GM18909 (cell line): ENCODE measurements at regions not wholly inside any gene's neighbourhood (a gene's known extent, or its start where the extent isn't known, plus 50 kb on each side); places are given as distances from the start of the nearest gene placed in this dataset.

ENCODE experiments used
- ATAC-seq: cut with Tn5 transposase; IDR thresholded peaks from one replicate; pipeline ENCODE4 v1.9.1; 2021; ENCODE audit warnings: mild to moderate bottlenecking; ENCODE audit not compliant: unreplicated experiment, poor library complexity

DNA sequence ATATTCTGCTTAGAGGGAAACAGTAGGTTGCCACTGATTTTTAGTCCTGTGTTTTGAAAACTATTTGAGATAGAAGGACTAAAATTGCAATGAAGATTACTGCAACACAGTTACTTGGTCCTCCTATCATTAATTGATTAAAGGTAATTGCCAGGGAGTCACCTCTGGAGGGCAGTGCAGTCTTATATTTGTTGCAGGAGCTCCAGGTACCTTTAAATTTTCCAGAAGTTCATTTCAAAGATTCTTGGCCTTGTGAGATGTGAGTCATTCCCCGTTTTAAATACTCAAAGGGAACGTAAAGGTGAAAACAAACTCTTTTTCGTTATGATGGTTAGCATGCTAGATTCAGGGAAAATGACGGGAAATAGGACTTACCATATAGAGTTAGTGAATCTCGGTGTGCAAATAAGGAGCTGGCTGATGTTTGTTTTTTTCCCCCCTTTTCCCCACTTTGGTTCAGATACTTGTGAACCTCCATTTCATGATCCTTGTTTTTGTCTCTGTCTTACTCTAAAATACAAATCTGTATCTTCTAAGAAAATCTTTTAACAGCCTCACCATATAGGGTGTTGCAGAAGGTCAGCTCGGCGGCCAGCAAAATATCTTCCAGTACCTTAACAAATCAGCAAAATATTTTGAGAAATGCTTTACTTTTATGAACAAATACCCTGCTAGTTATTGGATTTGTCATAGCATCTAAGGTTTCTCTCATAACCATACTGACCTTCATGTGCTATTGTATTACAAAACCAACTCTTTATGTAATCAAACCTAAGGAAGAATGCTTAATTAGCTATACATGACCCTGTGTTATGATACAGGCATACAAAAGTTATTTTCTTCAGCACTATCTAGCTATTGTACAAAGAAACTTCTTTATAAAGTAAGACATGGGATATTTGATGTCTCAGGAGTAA lies 143.0 kb upstream of the HDAC9 start:
- ATAC-seq: peak; percentile 70

DNA sequence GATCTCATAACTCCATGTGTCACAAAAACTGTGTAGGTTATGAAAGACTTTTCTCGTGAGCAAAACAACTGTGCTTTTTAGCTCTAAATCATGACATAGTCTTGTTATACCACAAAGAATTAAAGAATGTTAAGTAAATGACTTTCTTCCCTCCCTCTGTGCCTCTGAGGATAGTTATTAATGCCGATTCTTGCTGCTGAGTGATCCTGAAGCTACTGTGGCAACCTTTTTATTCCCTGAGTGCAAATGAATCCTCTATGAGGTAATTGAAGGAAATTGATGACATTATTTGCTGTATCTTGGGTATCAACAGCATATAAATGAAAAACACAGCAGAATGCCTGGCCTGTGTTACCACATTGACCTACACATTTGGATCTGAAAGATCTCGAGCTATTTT lies 142.2 kb upstream of the HDAC9 start:
- no peak for ATAC-seq

DNA sequence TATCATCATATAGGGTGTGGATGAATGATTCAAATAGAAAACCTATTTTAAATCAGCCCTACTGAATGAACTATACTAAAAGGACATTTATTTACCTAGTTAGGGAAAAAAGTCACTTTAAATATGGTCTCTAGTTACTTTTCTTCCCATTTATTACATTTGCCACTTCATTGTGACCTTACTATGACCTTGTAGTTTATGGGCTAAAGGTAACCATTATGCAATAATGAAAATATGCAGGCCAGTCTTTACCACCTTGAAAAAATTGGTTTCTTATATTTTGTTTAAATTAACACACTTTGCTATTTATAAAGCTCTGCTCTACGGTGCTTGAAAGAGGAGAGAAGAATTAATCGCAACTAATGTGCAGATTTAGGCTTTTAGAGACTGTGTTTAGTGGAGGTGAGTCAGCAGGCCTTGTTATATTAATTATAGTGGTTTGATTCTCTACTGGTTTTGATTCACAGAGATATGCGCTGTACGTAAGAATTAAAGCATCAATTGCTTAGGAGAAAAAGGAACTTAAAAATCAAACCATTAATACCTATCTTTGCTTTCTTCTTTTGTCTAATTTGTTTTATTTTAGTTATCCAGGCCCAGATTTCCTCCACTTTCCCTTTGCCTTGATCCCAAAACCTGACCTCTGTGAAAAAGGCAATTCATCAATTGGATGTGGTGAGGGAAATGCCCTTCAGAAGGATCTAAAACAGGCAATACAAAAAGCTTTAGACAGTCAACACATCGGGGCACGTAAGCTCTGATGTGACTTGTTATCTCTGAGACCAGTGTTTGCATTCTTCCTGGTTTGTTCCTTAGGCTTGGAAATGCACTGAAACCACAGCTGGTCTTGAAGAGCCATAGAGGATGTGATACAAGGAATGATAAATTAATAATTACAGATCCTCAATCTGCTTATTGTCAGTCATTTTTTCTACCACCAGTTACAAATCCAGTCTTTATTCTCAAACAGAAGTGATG lies 141.2 kb upstream of the HDAC9 start:
- ATAC-seq: no peak

DNA sequence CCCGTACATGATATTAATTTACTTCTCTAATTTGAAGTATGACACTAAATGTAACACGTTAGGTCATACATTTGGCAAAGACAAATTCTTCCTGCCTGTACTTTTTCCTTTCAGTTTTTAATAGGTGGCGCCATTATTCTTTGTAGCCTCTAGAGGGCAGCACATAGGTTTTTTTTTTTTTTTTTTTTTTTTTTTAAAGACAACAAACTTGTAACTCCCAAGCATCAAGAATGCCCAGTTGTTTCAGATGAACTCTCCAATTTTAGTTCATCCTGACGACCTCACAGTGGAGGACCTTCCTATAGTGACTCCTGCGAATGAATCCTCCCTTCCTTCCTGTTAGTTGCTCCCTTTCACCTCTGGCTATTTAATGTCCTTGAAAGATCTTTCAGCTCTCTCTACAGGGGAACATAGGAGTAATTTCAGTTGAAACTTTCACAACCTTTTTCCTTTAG lies 139.3 kb upstream of the HDAC9 start:
- ATAC-seq: peak; percentile 45

DNA sequence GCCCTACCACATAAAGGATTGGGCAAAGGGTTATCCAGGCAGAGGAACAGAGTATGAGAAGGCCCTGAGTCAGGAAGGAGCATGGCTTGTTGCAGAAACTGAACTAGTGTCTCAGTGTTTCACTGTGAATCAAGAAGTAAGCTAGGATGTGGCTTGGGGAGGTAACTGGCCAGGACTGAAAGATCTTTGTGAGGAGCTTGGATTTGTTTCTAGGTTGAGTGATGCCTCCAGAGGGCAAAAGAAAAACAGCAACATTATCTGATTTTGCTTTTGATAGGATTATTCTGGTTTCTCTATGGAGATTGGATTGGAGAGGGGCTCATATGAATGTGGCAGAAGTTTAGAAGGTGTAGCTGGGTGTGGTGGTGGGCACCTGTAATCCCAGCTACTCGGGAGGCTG lies 137.9 kb upstream of the HDAC9 start:
- no peak for ATAC-seq

DNA sequence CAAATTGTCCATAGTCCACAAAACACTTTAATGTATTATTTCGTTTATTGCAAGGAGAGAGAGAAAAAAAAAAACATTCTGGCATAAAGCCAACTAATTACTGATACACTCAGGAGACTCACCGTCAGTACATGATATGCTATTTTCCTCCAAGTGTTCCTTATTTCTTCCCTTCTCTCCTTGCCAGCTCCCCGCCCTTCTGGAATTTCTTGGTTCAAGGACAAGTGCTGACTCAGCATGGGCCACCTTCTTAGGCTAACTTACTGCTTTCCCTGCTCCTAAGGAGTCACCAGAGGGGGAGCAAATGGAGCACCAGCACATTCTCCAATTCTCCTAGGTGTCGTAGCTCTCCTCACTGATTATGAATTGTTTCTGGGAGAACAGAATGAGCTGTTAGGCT lies 133.8 kb upstream of the HDAC9 start:
- no peak for ATAC-seq

DNA sequence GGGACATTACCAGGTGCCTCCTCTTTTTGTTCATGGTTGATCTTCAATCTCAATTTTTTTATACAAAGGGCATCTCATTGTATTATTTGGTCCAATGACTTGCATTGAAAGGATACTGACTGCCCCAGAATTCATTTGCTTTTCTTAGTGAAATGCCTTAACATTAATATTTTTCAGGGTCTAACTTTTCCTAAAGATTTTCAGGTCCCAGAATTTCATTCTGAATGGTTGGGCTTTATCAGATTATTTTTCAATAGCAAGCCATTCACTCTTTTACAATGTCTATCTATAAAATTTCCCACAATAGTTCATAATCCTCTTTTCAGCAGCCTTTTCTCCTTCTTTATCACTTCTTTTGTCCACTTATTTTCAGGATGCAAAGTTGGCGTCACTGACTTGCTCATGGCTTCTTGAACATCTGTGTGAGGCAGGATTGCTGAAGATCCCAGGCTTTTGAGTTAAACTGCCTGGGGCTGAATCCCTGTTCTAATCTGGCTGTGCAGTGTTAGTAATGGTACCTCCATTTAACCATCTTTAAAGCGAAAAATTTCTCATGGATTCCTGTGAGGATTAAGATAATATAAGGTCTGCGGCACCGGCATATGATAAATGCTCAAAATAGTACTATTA lies 131.7 kb upstream of the HDAC9 start:
- ATAC-seq: no peak

DNA sequence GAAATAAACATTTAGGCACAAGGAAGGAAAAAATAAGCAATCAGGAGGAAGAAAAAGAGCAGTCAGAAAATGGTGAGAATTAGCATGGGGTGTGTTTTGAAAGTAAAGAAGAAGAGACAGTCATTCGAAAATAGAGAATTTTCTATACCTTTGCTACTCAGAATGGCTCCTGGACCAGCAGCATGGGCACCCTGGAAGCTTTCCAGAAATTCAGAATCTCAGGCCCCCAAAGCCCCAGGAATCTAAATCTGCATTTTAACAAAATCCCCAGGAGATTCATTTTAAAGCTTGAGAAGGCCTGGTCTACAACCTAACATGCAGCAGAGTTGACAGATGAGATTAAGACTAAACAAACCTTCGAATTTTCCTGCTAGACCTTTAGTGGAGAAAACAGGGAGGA lies 131.2 kb upstream of the HDAC9 start:
- ATAC-seq: no peak

DNA sequence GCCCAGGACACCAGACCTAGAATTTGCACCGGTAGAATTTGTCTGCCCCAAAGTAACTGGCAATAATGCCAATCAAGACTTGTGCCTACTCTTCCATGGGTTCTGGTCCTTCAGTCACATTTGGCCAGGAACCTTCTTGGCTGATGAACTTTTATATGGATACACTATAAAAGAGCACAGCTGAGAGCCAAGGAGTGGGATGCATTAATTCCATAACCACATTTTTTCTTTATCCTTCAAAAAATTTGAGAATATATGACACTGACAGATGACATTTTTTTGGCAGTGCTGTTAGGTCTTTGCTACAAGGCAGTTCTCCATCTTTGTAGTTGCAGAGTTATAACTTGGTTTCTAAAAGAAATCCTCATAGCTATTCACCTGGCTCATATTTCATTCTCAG lies 129.2 kb upstream of the HDAC9 start:
- no peak for ATAC-seq

DNA sequence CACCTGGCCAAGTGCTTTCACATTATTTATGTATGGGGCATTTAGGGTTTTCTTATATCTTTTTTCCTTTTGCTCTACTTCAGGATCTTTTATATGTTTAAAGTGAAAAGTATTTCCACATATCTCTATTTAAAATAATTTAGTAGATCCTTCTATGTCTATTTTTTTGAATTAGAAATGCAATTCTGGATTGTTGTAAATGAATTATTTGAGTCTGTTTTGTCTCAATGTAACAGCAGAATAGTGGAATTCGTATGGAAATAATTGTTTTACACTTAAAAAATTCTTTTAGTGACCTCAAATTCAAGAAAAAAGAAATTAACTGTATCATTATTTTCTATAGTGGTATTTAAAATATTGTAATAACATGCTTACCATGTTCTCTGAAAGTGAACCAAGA lies 126.5 kb upstream of the HDAC9 start:
- no peak for ATAC-seq

DNA sequence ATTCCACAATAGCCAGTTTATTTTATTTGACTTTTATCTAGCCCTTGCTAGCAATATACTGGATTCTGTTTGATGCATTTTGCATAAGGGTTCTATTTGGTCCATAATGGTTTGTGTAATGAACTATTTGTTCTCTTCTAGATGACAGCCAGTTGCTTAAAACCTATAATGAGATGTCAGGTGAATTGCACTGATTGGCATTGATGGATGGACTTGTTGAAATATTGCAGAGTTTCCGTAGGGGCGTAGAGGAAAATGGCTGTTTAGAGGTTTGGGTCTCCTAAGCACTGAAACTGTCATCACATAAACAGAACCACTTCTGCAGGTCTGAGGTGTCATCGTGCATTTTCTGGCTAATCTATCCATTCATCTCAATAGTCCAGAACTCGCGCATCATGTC lies 124.9 kb upstream of the HDAC9 start:
- no peak for ATAC-seq

DNA sequence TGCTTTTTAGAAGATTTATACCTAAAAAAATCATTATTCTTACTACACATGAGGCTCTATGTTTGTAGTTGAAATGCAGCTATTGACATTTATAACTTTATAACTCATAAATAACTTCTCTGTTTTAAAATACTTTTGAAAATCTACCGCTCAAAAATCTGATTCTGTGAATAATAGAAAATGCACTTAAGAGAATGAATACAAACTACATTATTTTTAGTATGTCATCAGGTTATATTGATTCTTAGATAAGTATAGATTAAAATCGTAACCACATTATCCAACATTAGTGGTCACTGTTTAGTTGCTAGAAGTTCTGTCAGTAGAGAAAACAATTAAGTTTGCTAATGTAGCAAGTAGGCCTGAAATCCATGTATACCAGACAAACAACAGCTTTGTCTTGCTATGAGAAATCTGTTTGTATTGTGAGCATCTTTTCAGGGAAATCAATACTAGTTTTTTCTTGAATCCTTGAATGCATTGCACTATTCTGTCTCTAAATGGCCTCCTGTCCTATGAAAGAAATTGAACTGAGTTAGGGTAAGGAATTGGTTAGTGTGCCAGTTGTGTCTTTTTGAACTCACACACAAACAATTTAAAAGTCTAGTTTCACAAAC lies 116.5 kb upstream of the HDAC9 start:
- ATAC-seq: no peak

DNA sequence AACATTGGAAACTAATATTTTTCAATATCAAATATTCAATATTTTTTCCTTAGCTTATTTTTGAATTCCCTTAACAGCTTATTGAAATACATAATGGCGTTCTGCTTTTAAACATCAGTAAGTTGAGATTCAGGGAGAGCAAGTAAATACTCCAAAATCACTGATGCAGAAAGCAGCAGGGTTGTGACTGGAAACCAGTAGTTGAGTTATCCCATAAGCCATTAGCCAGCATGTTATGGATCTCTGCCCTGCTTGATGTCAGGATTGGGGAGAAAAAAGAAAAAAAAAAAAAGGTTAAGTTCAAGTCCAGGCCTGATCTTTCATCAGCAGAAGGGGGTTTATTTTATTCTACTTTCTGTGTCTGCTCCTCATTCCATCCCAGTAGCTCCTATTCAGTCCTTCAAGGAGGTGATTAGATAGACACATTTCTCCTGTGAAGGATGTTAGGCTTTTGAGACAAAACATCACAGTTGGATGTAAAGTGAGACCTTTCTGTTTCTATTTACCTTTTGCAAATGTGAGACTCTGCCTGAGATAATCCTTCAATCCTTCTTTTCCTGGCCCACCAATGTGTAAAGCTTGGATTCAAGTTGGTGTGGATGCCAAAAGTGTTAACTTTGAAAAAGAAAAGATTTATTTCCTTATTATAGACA lies 110.9 kb upstream of the HDAC9 start:
- ATAC-seq: no peak

DNA sequence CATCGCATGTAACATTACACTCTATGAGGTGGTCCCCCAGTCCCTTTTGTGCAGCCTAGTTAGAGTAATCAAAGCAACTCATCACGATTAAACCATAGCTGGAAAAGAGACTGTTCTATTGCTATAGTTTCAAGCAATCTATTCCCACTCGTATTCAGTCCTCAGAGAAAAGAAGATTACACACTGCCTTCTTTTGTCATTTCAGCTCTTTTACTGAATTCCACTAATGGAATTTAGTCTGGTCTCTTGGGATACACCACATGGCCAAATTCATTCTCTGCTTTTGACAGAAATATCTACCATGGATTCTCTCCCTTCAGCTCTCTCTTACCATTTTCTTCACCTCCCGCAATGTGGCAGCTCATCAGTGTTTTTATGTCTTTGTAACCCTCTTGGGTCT lies 108.9 kb upstream of the HDAC9 start:
- ATAC-seq: no peak

DNA sequence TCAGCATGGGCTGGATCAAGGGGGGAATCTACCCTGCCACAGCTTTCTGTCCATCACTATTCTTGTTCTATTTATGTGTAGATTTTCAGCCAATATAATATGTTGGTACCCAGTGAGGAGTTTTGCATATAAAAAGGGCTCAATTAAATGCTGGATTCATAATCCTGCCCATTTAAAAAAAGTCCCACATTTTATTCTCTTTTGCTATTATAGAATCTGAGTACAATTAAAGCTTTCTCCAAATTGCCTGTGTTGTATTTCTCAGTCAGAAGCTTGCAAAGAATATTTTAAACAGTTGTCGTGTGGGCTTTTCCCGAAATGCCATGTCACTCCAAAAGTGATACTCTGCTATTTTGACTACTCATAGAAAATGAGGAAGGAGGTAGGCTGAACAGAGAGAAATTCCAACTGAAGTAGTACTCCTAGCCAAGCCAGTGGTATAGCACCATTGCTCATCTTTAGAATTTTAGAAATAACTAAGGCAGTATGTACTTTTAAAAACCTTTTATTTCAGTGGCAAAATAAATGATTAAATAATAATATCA lies 108.3 kb upstream of the HDAC9 start:
- ATAC-seq: no peak

DNA sequence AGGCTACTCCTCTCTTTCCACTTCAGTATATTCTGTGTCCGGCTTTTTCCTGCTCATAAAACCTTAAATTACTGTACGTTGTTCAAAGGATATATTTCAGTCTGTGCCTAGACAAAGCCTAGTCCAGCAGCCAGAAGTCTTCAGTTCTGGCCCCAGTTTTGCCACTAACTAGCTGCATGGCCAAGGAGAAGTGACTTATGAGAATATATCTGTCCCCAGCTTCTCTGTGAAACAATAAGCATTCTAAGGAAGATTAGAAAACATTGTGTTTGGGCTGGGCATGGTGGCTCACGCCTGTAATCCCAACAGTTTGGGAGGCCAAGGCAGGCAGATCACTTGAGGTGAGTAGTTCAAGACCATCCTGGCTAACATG lies 105.0 kb upstream of the HDAC9 start:
- ATAC-seq: peak; percentile 44

DNA sequence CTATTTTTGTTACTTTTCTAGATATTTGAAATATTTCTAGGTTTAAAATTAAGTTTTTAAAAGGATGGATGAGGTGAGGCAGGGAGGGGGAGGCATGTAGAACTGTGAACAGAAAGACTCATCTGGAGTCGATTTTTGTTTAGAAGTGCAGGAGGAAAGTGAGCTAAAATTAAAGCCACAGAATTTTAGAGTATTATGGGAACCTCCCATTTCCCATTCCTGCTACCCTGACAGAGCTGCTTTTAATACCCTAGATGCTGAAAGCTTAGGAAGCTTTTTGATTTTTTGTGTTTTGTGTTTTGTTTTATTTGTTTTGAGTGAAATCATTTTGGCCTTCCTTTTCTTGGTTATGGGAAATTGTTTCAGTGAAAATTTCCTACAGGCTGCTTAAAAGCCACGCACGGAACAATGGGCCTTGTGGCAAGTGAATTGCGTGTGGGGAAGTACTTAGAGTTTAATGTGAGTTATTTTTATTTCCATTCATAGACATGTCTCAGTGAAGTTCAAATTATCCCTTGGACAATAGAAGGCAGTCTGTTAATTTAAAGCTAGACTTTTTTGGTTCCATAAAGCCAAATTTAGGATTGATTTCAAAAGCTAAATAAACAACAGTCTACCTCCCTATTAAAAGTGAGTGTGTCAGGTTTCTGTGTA lies 102.0 kb upstream of the HDAC9 start:
- ATAC-seq: no peak

DNA sequence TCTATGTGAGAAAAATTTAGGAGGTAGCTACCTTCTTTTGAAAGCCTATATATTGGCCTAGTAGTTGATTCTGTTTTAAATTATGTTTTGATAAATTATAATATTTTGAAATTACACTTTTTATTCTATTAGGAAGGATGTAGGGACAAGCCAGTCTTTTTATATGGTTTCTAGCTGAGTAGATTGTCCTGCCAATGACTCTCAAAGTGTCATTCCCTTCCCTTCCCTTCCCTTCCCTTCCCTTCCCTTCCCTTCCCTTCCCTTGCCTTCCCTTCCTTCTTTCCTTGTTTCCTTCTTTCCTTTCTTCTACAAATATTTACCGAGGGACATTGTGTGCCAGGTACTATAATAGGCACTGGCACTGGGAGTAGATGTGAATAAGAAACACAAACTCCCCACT lies 99.7 kb upstream of the HDAC9 start:
- no peak for ATAC-seq

DNA sequence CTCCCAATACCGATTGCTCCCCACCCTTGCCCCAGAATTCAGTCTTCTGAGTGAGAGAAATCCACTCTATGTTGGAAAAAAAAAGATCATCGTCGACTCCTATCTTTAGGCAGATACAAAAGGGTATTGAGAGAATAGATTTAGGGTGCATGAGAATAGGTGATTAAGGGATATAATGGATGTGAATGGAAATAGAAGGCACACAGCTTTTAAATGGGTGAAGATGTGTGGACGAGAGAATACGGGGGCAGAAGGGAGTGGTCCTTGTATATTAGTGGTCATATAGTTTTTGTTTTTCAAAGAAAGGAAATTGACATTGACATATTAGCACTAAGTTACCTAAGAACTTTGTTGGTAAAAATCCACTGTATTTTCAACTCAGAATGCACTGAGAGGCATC lies 98.6 kb upstream of the HDAC9 start:
- no peak for ATAC-seq
